Common myeloid progenitor, CD34-positive (primary cell): ENCODE measurements at regions not wholly inside any gene's neighbourhood (a gene's known extent, or its start where the extent isn't known, plus 50 kb on each side); places are given as distances from the start of the nearest gene placed in this dataset.

Experiments
- CTCF ChIA-PET: fragments of 350-600 bp; sonication (Branson Sonifier 250); formaldehyde crosslinking; loops from one replicate; lab custom pipeline; 2021; ENCODE audit warnings: antibody characterized with exemption; lab: Charles Lee
- POLR2A ChIA-PET: fragments of 350-600 bp; sonication (Branson Sonifier 250); formaldehyde crosslinking; loops from one replicate; lab custom pipeline; 2021; ENCODE audit warnings: antibody characterized with exemption; lab: Charles Lee
- DNase-seq, 3 donors: peaks; one replicate each; pipeline versions ENCODE4 v3.0.0 to v3.0.0-alpha.2; 2013
- H3K27ac ChIP-seq, 2 experiments: 1 replicate in 1 of 2; 2 replicates in 1 of 2; pipeline ENCODE4 v1.7.0; 2013; ENCODE audit warnings: inconsistent platforms in 2 of 2, low read length in 2 of 2, mild to moderate bottlenecking in 2 of 2, low read depth in 1 of 2, moderate library complexity in 1 of 2; ENCODE audit not compliant: severe bottlenecking in 2 of 2, insufficient read depth in 1 of 2, poor library complexity in 1 of 2
- H3K27me3 ChIP-seq, 5 experiments: replicated peaks in 2 of 5; 1 replicate in 3 of 5; 2 replicates in 2 of 5; pipeline versions ENCODE4 v1.6.1 to v1.7.0; 2013; ENCODE audit warnings: low read length in 4 of 5, mild to moderate bottlenecking in 2 of 5, moderate library complexity in 2 of 5, inconsistent platforms in 1 of 5; ENCODE audit not compliant: insufficient read depth in 5 of 5, control insufficient read depth in 4 of 5
- H3K36me3 ChIP-seq, 4 experiments: 1 replicate in 2 of 4; 2 replicates in 2 of 4; pipeline versions ENCODE4 v1.6.1 to v1.7.0; 2013; ENCODE audit warnings: low read length in 3 of 4, control low read depth in 1 of 4, mild to moderate bottlenecking in 1 of 4; ENCODE audit not compliant: control insufficient read depth in 4 of 4, insufficient read depth in 4 of 4
- H3K4me1 ChIP-seq, 4 experiments: 1 replicate in 3 of 4; 2 replicates in 1 of 4; pipeline versions ENCODE4 v1.6.1 to v1.7.1; 2013; ENCODE audit warnings: low read length in 3 of 4, mild to moderate bottlenecking in 3 of 4, control low read depth in 1 of 4, inconsistent platforms in 1 of 4, moderate library complexity in 1 of 4; ENCODE audit not compliant: control insufficient read depth in 4 of 4, insufficient read depth in 4 of 4; ENCODE audit errors: control extremely low read depth in 1 of 4
- H3K4me3 ChIP-seq, 7 experiments: 1 replicate in 4 of 7; 2 replicates in 3 of 7; pipeline versions ENCODE4 v1.5.1 to v1.7.0; 2013; ENCODE audit warnings: mild to moderate bottlenecking in 7 of 7, low read length in 6 of 7, moderate library complexity in 6 of 7, inconsistent platforms in 2 of 7, low read depth in 2 of 7, control low read depth in 1 of 7; ENCODE audit not compliant: insufficient read depth in 4 of 7, control insufficient read depth in 1 of 7; ENCODE audit errors: extremely low read depth in 1 of 7
- H3K9me3 ChIP-seq, 5 experiments: 1 replicate in 4 of 5; 2 replicates in 1 of 5; pipeline versions ENCODE4 v1.6.1 to v1.7.1; 2013; ENCODE audit warnings: low read length in 4 of 5, mild to moderate bottlenecking in 2 of 5, inconsistent platforms in 1 of 5, low read depth in 1 of 5, moderate library complexity in 1 of 5; ENCODE audit not compliant: control insufficient read depth in 4 of 5, insufficient read depth in 2 of 5; ENCODE audit errors: control extremely low read depth in 1 of 5
- WGBS: methylation state at CpG from one replicate; pipeline ENCODE4 v1.1.5; 2013; ENCODE audit not compliant: insufficient coverage; 5-methylcytosine and 5-hydroxymethylcytosine counted together

- CTCF ChIA-PET = interaction anchor here (1.3 kb wide), 1 partner anchor 17 kb away, joined by 3 read pairs; no protein-coding TSS in a partner anchor
- POLR2A ChIA-PET = no interaction called here
- H3K4me3 ChIP-seq = no peak overlapping the region
- H3K27ac ChIP-seq = no peak overlapping the region
- no peaks in the 10 kb centered on the region for H3K27me3 ChIP-seq
- no peaks in the 10 kb centered on the region for H3K9me3 ChIP-seq
- DNase-seq = no peak
- no peaks in the 10 kb centered on the region for H3K4me1 ChIP-seq
- no peaks in the 10 kb centered on the region for H3K36me3 ChIP-seq
- 100% methylated on average over 3 of the region's 5 CpGs for WGBS
Measured at GRCh38 chr20:7571521-7572055, 368.7 kb downstream of the HAO1 start.

DNA sequence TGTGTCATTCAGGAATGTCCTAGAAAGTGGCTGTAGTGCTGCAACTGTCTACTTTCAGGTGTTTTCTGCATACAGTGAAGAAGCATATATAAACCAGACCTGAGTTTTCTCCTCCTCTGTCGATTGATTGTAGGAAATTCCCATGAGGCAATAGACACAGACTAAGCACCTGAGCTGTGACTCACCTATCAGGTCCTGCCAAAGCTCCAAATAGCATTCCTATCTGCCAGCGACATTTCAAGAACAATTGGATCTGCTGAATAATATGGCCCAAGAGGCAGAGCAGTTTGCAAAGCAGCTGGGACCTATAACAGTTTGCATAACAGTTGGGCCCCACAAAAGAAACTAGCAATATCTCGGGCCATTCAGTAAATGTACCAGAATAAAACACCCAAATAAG lies 360.4 kb downstream of the HAO1 start:
- Histone ChIP-seq H3K27me3 (no peaks in the 10 kb centered on the region), H3K27ac (no peak overlapping the region), H3K4me3 (no peak overlapping the region), H3K36me3 (no peaks in the 10 kb centered on the region), H3K9me3 (no peaks in the 10 kb centered on the region), H3K4me1 (no peaks in the 10 kb centered on the region)
- ChIA-PET POLR2A (no interaction called here), CTCF (interaction anchor here (1.0 kb wide), 1 partner anchor 12 kb away, joined by 3 read pairs; no protein-coding TSS in a partner anchor)
- DNase-seq = no peak
- WGBS = 100% methylated on average over 3 of the region's 3 CpGs

GRCh38 chr20:7585126-7585679 lies 355.1 kb downstream of the HAO1 start:
- 100% methylated on average over 1 of the region's 6 CpGs for WGBS
- Histone ChIP-seq H3K4me1 (no peaks in the 10 kb centered on the region), H3K27me3 (peaks cover 0 to 2% (median 0%) of the 10 kb centered on the region in 5 experiments), H3K9me3 (peaks cover 0 to 1% (median 0%) of the 10 kb centered on the region in 5 experiments), H3K4me3 (no peak overlapping the region), H3K27ac (no peak overlapping the region), H3K36me3 (no peaks in the 10 kb centered on the region)
- ChIA-PET CTCF (no interaction called here), POLR2A (no interaction called here)
- no peak for DNase-seq

GRCh38 chr20:7586481-7586880 lies 353.8 kb downstream of the HAO1 start:
- Histone ChIP-seq H3K9me3 (peaks cover 0 to 1% (median 0%) of the 10 kb centered on the region in 5 experiments), H3K36me3 (no peaks in the 10 kb centered on the region), H3K27me3 (peaks cover 0 to 2% (median 0%) of the 10 kb centered on the region in 5 experiments), H3K4me1 (no peaks in the 10 kb centered on the region), H3K4me3 (no peak overlapping the region), H3K27ac (no peak overlapping the region)
- no CpG with 5 or more reads among the region's 1 CpG for WGBS
- ChIA-PET POLR2A (no interaction called here), CTCF (no interaction called here)
- DNase-seq = no peak

- CTCF ChIA-PET = interaction anchor here (1.1 kb wide), 2 partner anchors 18 to 303 kb away, joined by 3 read pairs; no protein-coding TSS in a partner anchor
- 100% methylated on average over 1 of the region's 1 CpG for WGBS
- no peaks in the 10 kb centered on the region for H3K36me3 ChIP-seq
- no peak for DNase-seq
- no peaks in the 10 kb centered on the region for H3K4me1 ChIP-seq
- peaks cover 0 to 1% (median 0%) of the 10 kb centered on the region in 5 experiments for H3K9me3 ChIP-seq
- H3K27me3 ChIP-seq = peaks cover 0 to 2% (median 0%) of the 10 kb centered on the region in 5 experiments
- POLR2A ChIA-PET = no interaction called here
- no peak overlapping the region for H3K27ac ChIP-seq
- H3K4me3 ChIP-seq = no peak overlapping the region
Measured at GRCh38 chr20:7589164-7589563, 351.1 kb downstream of the HAO1 start.

DNA sequence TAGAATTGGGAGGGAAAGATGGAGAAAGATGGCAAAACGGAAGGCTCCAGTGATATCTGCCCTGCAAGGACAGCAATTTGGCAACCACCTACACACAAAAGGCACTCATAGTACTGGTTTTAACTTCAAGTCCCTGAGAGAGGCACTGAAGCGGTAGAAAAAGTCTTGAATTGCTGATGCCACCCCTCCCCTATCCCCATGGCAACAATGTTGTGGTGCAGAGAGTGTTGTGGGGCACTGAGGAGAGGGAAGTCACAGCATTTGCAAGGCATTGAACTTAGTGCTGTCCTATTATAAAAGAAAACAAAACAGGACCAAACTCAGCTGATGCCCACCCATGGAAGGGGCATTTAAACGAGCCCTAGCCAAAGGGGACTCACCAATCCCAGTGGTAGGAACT lies 343.7 kb downstream of the HAO1 start:
- WGBS = 88% methylated on average over 1 of the region's 3 CpGs
- CTCF ChIA-PET = no interaction called here
- Histone ChIP-seq H3K9me3 (no peaks in the 10 kb centered on the region), H3K36me3 (no peaks in the 10 kb centered on the region), H3K27me3 (no peaks in the 10 kb centered on the region), H3K4me3 (no peak overlapping the region), H3K27ac (no peak overlapping the region), H3K4me1 (no peaks in the 10 kb centered on the region)
- DNase-seq = no peak
- POLR2A ChIA-PET = no interaction called here

- WGBS = 100% methylated on average over 1 of the region's 1 CpG
- H3K4me3 ChIP-seq = no peak overlapping the region
- H3K27ac ChIP-seq = no peak overlapping the region
- ChIA-PET CTCF (no interaction called here), POLR2A (no interaction called here)
- DNase-seq = no peak
- no peaks in the 10 kb centered on the region for H3K36me3 ChIP-seq
- no peaks in the 10 kb centered on the region for H3K9me3 ChIP-seq
- no peaks in the 10 kb centered on the region for H3K27me3 ChIP-seq
- H3K4me1 ChIP-seq = no peaks in the 10 kb centered on the region
Measured at GRCh38 chr20:7601431-7601830, 338.8 kb downstream of the HAO1 start.
